PC-9 (cell line): ENCODE measurements at regions not wholly inside any gene's neighbourhood (a gene's known extent, or its start where the extent isn't known, plus 50 kb on each side); places are given as distances from the start of the nearest gene placed in this dataset.

ENCODE experiments used
- EZH2 ChIP-seq: fragments of 200-600 bp; sonication (generic); IDR thresholded peaks from 2 replicates; pipeline ENCODE4 v1.8.0; 2017; ENCODE audit warnings: antibody characterized with exemption, low read depth
- TF ChIP-seq, protein P1 (sequence below): fragments of 200-600 bp; sonication (generic); conservative IDR thresholded peaks from 2 replicates; pipeline ENCODE4 v1.6.1; 2017; ENCODE audit warnings: mixed run types, antibody characterized with exemption, mild to moderate bottlenecking, moderate library complexity

DNA sequence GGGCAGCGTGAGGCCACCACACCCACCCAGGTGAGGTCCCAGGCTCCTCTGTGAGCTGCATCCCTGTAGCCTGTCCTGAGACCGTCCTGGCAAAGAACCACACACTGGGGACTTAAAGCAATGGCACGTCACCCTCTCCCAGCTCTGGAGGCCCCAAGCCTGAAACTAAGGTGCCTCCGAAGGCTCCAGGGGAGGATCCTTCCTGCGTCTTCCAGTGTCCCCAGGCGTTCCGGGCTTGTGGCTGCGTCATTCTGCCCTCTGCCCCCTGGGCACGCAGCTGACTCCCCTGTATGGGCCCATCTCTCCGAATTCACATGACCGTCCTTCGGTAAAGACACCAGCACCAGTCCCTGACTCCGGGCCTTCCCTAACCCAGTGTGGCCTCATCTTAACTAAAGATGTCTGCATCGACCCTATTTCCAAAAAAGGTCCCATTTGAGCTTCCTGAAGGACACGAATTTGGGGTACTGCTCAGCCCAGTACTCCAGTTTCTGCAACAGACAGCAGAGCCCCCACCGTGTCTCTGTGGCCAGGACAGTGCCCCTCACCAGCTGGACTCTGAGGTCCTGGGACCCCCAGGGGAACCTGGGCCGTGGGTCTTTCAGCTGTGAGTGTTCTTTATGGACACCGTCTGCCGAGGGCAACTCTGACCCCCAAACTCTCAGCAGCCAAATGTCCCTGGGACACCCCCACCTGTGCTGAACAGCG, 75.2 kb upstream of the CTDP1 start:
- TF ChIP-seq, protein P1, sequence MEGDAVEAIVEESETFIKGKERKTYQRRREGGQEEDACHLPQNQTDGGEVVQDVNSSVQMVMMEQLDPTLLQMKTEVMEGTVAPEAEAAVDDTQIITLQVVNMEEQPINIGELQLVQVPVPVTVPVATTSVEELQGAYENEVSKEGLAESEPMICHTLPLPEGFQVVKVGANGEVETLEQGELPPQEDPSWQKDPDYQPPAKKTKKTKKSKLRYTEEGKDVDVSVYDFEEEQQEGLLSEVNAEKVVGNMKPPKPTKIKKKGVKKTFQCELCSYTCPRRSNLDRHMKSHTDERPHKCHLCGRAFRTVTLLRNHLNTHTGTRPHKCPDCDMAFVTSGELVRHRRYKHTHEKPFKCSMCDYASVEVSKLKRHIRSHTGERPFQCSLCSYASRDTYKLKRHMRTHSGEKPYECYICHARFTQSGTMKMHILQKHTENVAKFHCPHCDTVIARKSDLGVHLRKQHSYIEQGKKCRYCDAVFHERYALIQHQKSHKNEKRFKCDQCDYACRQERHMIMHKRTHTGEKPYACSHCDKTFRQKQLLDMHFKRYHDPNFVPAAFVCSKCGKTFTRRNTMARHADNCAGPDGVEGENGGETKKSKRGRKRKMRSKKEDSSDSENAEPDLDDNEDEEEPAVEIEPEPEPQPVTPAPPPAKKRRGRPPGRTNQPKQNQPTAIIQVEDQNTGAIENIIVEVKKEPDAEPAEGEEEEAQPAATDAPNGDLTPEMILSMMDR = no peak
- TF ChIP-seq EZH2 = no peak
